Frontal cortex (tissue), 3 donors: ENCODE measurements at regions not wholly inside any gene's neighbourhood (a gene's known extent, or its start where the extent isn't known, plus 50 kb on each side); places are given as distances from the start of the nearest gene placed in this dataset.

Experiments
- DNase-seq, 2 donors: peaks; one replicate each; pipeline ENCODE4 v3.0.0; 2012; ENCODE audit warnings: low spot score in 2 of 2
- FAIRE-seq: peaks from 2 replicates; lab custom pipeline; 2012; peaks lifted over from hg19 to GRCh38; lab: Jason Lieb, UNC
- donor health status: control.
- donor health status: control.
- donor health status: control.

DNA sequence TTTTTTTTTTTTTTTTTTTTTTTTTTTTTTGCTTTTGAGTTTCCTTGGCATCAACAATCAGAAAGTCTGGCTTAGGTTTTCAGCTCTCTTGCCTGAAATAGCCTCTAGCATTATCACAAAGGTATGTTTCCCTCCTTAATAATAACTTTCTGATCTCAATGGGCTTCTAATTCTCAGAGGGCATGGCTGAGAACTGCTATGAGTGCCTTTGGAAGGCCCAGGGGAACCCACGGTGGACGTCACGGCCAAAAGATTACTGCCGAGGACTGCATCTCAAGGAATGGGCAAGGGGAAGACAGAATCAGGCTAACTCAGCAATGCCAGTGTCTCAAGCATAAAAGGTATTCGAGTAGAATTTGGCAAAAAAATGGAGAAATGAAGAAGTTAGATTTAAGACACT lies 73.2 kb upstream of the SLC14A2 start:
- DNase-seq (no peak), FAIRE-seq (no peak)

DNA sequence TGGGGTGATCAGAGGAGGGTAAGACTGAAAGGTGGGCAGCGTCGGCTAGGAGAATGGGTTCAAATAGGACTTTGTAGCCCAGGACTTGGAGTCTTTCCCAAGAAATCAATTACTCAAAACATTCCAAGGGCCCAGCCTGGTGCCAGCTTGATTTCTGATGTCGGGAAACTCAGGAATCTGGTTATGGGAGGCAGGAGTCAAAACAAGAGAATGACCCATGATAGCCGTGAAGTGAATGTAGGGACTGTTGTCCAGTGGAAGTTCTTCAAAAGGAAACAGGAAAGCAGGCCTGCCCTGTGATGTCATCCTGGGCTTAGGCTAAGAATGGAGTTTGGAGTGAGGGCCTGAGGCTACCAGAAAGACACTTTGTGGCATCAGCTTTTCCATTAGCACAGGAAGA lies 67.4 kb upstream of the SLC14A2 start:
- DNase-seq (no peak), FAIRE-seq (no peak)

DNA sequence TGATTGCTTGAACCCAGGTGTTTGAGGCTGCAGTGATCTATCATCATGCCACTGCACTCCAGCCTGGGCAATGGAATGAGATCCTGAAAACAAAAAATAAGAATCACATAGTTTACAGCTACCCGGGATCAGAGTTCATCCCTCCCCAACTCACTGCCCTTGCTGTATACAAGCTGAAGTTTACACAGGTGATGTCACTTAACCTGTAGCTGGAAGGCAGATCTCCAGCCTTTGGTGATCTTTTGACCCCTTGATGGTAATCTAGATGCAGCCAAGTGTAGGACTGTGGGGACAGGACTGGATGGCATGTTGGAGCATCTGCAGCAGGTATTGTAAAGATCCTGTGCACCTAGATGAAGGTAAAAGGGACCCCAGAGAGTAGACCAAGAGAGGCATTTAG lies 66.7 kb upstream of the SLC14A2 start:
- DNase-seq (no peak), FAIRE-seq (no peak)

DNA sequence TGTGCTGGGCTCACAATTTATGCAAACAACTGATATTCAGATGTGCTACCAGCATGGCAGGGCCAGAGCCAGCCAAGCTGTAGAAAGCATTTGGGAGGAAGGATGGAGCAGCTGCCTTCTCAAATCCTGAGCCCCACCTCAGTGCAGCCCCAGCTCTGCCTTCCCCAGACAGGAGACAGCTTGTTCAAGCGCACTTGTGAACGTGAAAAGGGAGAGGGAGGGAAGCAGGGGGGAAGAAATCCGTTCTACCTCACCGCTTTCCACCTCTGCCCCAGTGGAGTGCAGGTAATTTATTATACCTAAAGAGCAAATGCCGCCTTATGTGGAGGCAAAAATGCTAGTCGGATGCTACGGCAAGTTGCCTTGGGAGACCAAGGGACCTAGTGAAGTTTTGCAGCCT lies 66.0 kb upstream of the SLC14A2 start:
- FAIRE-seq (no peak), DNase-seq (no peak)

DNA sequence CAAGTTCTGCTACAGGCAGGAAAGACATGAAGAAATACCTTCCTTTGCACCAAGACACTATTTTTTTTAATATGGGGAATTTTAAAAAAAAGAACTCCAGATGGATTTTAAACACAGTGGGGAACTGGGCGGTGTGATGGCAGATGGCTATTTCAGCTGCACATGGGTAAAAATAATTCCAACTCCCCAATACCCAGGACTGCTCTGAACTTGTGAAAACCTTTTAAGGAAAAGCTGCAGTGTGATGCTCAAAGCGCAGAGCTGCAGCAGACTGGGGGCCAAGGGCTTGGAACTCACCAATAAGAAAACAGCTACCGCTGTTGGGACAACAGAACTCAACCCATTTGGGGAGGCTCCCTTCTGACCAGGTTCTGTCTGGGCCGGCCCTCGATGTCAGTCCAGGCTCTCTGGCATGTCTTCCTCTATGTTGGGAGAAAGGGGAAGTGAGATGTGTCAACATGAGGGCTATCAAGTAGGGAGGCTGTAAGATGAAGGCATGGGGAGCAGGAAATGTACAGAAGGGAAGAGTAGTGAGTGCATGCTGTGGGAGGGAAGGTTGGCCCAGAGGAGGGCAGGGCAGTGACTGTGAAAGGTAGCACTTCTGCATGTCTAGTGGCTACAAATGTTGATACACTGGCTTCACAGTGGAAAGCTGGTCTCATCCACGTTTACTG lies 64.0 kb upstream of the SLC14A2 start:
- DNase-seq, result peak in 1 of 2 donors; percentile 8
- no peak for FAIRE-seq

DNA sequence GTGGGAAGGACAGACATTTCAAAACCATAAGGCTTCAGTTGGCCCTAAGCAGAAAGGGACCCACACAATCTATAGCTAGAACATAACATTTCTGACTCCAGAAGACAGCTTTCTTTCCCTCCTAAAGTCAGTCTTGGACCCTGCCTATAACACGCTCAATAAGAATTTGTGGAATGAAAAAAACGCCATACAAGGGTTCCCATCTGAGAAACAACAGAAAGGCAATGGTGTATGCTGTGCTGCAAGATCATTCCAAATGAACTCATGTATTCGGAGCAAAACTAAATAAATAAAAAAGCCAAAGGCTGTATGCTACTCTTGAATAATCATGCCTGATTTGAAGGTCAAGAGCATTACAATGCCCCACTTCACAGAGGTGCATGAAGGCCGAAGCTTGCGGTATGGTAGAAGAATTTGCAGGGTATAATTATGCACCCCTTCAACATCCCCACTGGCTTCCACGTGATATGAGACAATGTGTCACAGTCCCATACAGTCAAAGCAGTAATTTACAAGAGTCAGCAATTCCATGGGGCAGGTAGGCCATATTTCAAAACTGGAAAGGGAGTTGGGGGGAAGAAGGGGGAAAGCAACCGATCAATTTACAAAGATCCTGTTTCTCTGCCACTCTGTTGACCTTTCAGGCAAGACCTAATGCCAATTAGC lies 61.4 kb upstream of the SLC14A2 start:
- DNase-seq (no peak), FAIRE-seq (no peak)

DNA sequence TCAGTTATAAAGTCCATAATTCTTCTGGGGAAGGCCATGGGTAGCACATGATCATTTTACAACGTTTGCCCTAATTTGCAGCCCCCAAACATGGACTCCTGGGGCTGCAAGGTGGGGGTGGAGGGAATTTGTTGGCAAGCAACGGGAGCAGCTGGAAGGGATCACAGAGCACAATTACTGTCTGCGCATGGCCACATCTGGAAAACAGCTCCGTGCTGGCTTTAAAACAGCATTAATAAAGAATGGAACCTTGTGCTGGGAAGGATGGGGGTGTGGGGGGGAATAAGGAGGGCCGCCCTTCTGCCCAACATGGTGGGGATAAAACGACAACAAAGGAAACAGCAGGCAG lies 60.9 kb upstream of the SLC14A2 start:
- FAIRE-seq, result no peak
- DNase-seq, result no peak

DNA sequence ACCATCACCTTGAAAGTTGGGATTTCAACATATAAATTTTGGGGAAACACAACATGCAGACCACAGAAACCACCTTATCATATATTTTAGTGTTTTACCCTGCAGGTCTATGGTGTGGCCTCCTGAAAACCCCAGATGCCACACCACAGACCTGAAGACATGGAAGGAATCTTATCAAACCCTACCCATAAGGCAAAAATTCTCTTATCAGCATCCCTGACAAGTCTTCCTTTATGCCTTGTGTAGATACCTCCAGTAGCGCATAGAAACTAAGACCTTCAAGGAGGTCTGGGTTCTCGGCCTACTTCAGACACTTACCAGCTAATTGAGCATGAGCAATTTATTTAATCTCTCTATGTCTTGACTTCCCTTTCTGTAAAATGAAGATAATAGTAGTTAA lies 59.1 kb upstream of the SLC14A2 start:
- FAIRE-seq, result no peak
- DNase-seq, result no peak

DNA sequence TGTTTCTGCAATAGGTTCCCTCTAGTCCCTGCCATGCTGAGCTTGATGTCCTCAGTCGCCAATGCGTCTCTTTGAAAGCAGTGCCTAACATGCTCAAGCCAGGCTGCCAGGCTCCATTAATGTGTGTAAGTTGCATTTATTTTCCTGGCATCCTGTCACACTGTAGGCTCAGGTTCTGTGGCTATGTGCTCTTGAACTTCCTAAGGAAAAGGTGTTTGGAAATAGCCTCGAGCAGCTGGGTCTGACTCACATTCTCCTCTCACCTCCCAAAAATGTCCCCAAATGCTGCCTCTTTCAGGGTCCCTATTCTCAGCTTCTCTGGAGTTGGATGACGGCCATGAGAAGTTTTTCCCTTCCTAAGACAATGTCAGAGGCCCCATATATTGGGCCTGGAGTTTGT lies 58.0 kb upstream of the SLC14A2 start:
- FAIRE-seq, result no peak

DNA sequence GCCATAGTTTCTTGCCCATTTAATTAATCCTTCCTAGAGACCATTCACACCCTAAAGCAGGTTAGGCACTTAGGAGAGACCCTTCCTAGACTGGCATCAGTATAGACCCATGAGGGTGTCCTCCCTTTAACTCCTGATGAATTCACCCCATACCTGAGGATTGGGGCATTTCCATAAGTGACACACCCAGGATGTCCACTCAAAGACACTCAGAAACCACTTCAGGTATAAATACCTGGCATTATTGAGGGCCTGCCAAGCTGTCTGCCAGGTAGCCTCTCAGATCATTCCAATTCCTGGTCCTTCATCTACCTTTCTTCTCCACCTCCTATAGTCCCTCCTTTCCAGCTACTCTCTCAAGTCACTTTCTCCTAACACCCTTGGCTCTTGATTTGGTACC lies 57.5 kb upstream of the SLC14A2 start:
- DNase-seq (no peak), FAIRE-seq (no peak)

More for the DNA sequence above, 58.0 kb upstream of the SLC14A2 start:
- DNase-seq, result no peak

DNA sequence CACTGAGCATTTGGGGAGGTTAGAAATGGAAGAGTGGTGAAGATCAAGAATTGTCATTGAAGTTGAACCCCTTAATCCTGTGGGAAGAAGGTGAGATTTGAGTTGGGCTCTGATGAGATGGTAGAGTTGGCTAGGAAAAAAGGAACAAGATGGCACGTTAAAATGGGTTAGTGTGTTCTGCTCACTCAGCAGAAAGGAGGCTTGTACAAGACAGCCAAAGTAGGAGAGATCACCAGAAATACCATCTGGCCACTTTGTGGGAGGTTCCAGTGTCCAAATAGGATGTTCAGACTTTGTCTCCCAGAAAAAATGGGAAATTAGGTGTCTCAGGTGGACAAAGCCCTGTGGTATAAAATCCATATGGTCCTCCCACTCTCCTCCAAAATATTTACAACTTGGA lies 56.0 kb upstream of the SLC14A2 start:
- DNase-seq (no peak), FAIRE-seq (no peak)

DNA sequence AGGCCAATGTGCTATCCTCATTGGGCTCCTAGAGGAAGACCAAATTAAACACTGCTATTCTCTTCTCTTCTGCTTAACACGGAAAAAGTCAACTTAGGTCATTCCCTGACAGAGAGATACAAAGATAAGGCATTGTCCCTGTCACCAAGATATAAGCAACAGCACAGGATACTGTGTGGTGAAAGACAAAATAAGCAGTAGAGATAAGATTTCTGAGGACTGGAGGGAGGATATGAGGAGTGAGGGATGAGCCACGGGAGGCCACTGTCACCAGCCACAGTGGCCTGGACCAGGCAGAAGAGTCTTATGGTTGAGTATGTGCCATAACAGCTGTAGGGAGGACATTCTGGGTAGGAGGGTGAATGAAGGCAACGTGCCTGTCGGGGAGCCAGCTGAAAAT lies 54.4 kb upstream of the SLC14A2 start:
- FAIRE-seq (no peak), DNase-seq (no peak)

DNA sequence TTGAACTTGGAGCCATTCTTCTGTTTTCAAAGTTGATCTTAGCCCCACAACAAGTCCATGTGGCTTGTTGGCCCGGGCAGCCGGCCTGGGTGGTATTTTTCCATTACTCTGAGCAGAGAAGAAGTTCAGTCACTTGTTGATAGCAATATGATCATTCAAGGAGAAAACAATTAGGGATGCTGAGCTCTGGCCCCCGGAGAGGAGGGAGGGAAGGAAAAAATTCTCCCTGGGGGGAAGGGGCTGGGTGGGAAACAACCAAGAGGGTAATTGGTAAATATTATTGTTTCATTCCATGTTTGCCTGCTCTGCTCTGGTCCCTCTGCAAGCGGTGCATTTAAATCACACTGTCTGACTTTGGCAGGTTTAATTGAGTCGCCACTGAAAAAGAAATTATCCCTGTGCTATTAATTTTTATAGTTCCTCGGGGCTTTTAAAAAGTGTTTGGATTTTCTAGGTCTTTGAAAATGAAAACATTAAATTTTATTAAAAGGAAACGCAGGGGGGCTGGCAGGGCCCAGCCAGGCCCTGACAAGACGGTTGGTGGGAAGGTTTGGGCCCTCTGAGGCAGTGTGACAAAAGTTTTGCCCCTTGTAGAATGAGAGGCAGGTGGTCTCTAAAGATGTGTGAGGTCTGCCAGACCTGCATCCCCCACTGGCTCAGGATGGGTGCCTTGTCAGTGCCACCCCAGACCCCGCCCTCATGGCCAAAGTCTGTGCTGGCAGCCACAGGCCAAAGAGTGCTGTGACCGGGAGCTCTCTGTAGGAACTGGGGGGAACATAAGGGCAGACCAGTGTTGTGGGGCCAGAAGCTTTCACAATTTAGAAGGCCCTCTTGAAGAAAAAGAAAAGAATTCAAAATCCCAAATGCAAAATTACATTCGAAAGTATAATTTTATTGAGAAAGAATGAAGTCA lies 52.5 kb upstream of the SLC14A2 start:
- no peak for DNase-seq
- FAIRE-seq, result no peak

DNA sequence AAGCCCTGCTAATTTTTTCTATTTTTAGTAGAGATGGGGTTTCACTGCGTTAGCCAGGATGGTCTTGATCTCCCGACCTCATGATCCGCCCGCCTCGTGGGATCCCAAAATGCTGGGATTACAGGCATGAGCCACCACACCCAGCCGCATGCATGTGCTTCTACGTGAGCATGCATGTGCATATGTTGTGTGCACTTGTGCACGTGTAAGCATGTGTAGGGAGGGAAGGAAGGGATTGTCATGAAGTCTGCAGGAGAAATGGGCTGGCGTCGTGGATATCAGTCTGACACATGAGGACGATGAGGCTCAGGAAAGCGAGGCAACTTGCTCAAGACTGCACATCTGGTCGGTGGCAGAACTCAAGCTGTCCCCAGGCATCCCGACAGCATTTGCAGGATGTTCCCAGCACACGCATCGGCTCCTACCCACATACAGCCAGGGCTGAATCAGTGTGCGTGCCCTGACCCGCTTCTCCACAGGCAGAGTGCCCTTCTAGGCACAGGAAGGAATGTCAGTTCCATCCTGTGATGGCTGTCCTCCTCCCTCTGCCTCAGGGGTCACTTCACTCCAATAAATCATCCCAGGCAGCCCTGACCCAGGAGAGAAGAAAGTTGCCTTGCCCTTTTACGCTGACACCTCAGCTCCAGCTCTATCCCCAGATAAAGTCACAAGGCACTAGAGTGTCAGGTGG lies 49.9 kb upstream of the SLC14A2 start:
- DNase-seq (no peak), FAIRE-seq (no peak)
